ENCODE measurements at regions not wholly inside any gene's neighbourhood (a gene's known extent, or its start where the extent isn't known, plus 50 kb on each side); places are given as distances from the start of the nearest gene placed in this dataset.

DNA sequence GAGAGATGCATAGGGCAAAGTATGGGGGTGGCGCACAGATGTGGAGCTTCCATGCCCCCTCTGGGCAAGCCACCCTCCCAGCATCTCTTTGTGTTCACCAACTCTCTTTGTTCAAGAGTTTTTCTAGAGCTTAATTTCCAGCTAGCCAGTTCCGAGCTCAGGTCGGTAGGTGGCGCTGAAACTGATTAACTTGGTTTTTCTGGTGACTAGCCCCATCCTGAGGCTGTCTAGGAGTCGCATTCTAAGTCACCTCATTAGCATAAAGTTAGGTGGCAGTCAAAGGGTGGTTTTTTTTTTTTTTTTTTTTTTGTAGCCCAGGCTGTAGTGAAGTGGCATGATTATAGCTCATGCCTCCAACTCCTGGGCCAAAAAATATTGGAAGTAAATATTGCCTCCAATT lies 476.4 kb downstream of the KDM4C start (continued):
- peak; percentile 72 to 81 for TF ChIP-seq RAD21 (IDR thresholded peaks at IDR 0.05 in 1 of 2, conservative IDR thresholded peaks at IDR 0.05 in 1 of 2; ENCODE audit: low read depth in 2 of 2, low read length in 2 of 2)

Measured in H1 (cell line).